Effector memory CD4-positive, alpha-beta T cell (primary cell): ENCODE measurements at regions not wholly inside any gene's neighbourhood (a gene's known extent, or its start where the extent isn't known, plus 50 kb on each side); places are given as distances from the start of the nearest gene placed in this dataset.

Source experiments
- DNase-seq, 3 donors: peaks; one replicate each; pipeline ENCODE4 v3.0.0-alpha.2; 2020
- H3K27ac ChIP-seq: 2 replicates; pipeline ENCODE4 v1.7.0; 2013; ENCODE audit warnings: mild to moderate bottlenecking, low read length, moderate library complexity; ENCODE audit not compliant: insufficient read depth, poor library complexity, severe bottlenecking
- H3K27me3 ChIP-seq: replicated peaks from 2 replicates; pipeline ENCODE4 v1.7.0; 2013; ENCODE audit warnings: mild to moderate bottlenecking, low read length; ENCODE audit not compliant: insufficient read depth, control insufficient read depth, poor library complexity, severe bottlenecking
- H3K36me3 ChIP-seq: 2 replicates; pipeline ENCODE4 v1.7.0; 2013; ENCODE audit warnings: mild to moderate bottlenecking, low read length, moderate library complexity; ENCODE audit not compliant: control insufficient read depth, insufficient read depth
- H3K4me1 ChIP-seq: 2 replicates; pipeline ENCODE4 v1.7.0; 2013; ENCODE audit warnings: low read length, mild to moderate bottlenecking; ENCODE audit not compliant: control insufficient read depth, insufficient read depth, poor library complexity, severe bottlenecking
- H3K4me3 ChIP-seq: 2 replicates; pipeline ENCODE4 v1.7.0; 2013; ENCODE audit warnings: low read length, low read depth, mild to moderate bottlenecking; ENCODE audit not compliant: insufficient read depth, poor library complexity, severe bottlenecking
- H3K9me3 ChIP-seq: 2 replicates; pipeline ENCODE4 v1.7.0; 2013; ENCODE audit warnings: mild to moderate bottlenecking, low read length, moderate library complexity; ENCODE audit not compliant: control insufficient read depth

GRCh38 chr3:22451501-22451900 is 700.5 kb upstream of the ZNF385D start:
- H3K4me3 ChIP-seq: no peak overlapping the region
- DNase-seq: no peak
- H3K27ac ChIP-seq: no peak overlapping the region

GRCh38 chr3:22453906-22454535 is 703.0 kb upstream of the ZNF385D start:
- Histone ChIP-seq H3K4me3 (no peak overlapping the region), H3K36me3 (no peaks in the 10 kb centered on the region), H3K27ac (no peak overlapping the region), H3K27me3 (no peaks in the 10 kb centered on the region), H3K9me3 (no peaks in the 10 kb centered on the region), H3K4me1 (no peaks in the 10 kb centered on the region)
- DNase-seq: no peak

More at GRCh38 chr3:22451501-22451900, 700.5 kb upstream of the ZNF385D start:
- Histone ChIP-seq H3K27me3 (no peaks in the 10 kb centered on the region), H3K4me1 (no peaks in the 10 kb centered on the region), H3K36me3 (no peaks in the 10 kb centered on the region), H3K9me3 (no peaks in the 10 kb centered on the region)

- Histone ChIP-seq H3K4me1 (no peaks in the 10 kb centered on the region), H3K27me3 (no peaks in the 10 kb centered on the region), H3K36me3 (no peaks in the 10 kb centered on the region), H3K27ac (no peak overlapping the region), H3K9me3 (no peaks in the 10 kb centered on the region), H3K4me3 (no peak overlapping the region)
- no peak for DNase-seq
Observed at GRCh38 chr3:22469995-22470394, 719.0 kb upstream of the ZNF385D start.

GRCh38 chr3:22471557-22471956 is 720.5 kb upstream of the ZNF385D start:
- DNase-seq: no peak
- no peaks in the 10 kb centered on the region for H3K4me1 ChIP-seq
- H3K36me3 ChIP-seq: no peaks in the 10 kb centered on the region
- no peak overlapping the region for H3K27ac ChIP-seq
- no peak overlapping the region for H3K4me3 ChIP-seq
- no peaks in the 10 kb centered on the region for H3K27me3 ChIP-seq
- H3K9me3 ChIP-seq: no peaks in the 10 kb centered on the region

GRCh38 chr3:22474706-22475445 is 723.9 kb upstream of the ZNF385D start:
- Histone ChIP-seq H3K36me3 (no peaks in the 10 kb centered on the region), H3K27me3 (no peaks in the 10 kb centered on the region), H3K4me1 (no peaks in the 10 kb centered on the region), H3K9me3 (no peaks in the 10 kb centered on the region), H3K27ac (no peak overlapping the region), H3K4me3 (no peak overlapping the region)
- DNase-seq: no peak

- H3K36me3 ChIP-seq: no peaks in the 10 kb centered on the region
- no peak overlapping the region for H3K4me3 ChIP-seq
- no peaks in the 10 kb centered on the region for H3K4me1 ChIP-seq
- no peaks in the 10 kb centered on the region for H3K9me3 ChIP-seq
- no peak overlapping the region for H3K27ac ChIP-seq
- DNase-seq: no peak
- H3K27me3 ChIP-seq: no peaks in the 10 kb centered on the region
Observed at GRCh38 chr3:22475665-22476240, 724.7 kb upstream of the ZNF385D start.

- H3K4me3 ChIP-seq: no peak overlapping the region
- H3K27me3 ChIP-seq: no peaks in the 10 kb centered on the region
- H3K9me3 ChIP-seq: no peaks in the 10 kb centered on the region
- DNase-seq: no peak
- H3K27ac ChIP-seq: no peak overlapping the region
- H3K4me1 ChIP-seq: no peaks in the 10 kb centered on the region
- H3K36me3 ChIP-seq: no peaks in the 10 kb centered on the region
Observed at GRCh38 chr3:22476976-22477375, 726.0 kb upstream of the ZNF385D start.

GRCh38 chr3:22485954-22486353 is 717.2 kb upstream of the UBE2E2 start:
- no peaks in the 10 kb centered on the region for H3K9me3 ChIP-seq
- no peaks in the 10 kb centered on the region for H3K4me1 ChIP-seq
- no peak overlapping the region for H3K4me3 ChIP-seq
- no peak overlapping the region for H3K27ac ChIP-seq
- H3K27me3 ChIP-seq: no peaks in the 10 kb centered on the region
- no peak for DNase-seq
- H3K36me3 ChIP-seq: no peaks in the 10 kb centered on the region

- H3K27me3 ChIP-seq: no peaks in the 10 kb centered on the region
Observed at GRCh38 chr3:22490747-22491146, 712.4 kb upstream of the UBE2E2 start.

GRCh38 chr3:22491344-22491743 is 711.8 kb upstream of the UBE2E2 start:
- no peak for DNase-seq

More at GRCh38 chr3:22490747-22491146, 712.4 kb upstream of the UBE2E2 start:
- H3K36me3 ChIP-seq: no peaks in the 10 kb centered on the region
- no peak for DNase-seq
- H3K4me1 ChIP-seq: no peaks in the 10 kb centered on the region
- no peak overlapping the region for H3K4me3 ChIP-seq
- H3K9me3 ChIP-seq: no peaks in the 10 kb centered on the region
- H3K27ac ChIP-seq: no peak overlapping the region

More at GRCh38 chr3:22491344-22491743, 711.8 kb upstream of the UBE2E2 start:
- H3K27me3 ChIP-seq: no peaks in the 10 kb centered on the region
- no peaks in the 10 kb centered on the region for H3K9me3 ChIP-seq
- H3K27ac ChIP-seq: no peak overlapping the region
- H3K4me1 ChIP-seq: no peaks in the 10 kb centered on the region
- no peaks in the 10 kb centered on the region for H3K36me3 ChIP-seq
- H3K4me3 ChIP-seq: no peak overlapping the region
